Vagina (tissue), 2 donors: ENCODE measurements at regions not wholly inside any gene's neighbourhood (a gene's known extent, or its start where the extent isn't known, plus 50 kb on each side); places are given as distances from the start of the nearest gene placed in this dataset.

ENCODE experiments used
- POLR2A ChIP-seq, 2 donors: fragments of 450-650 bp; IDR thresholded peaks; one replicate each; pipeline ENCODE4 v1.6.1; 2017; ENCODE audit warnings: antibody characterized with exemption in 2 of 2, mild to moderate bottlenecking in 2 of 2, moderate library complexity in 2 of 2
- POLR2AphosphoS5 ChIP-seq, 2 donors: sonication (generic); formaldehyde crosslinking; IDR thresholded peaks; one replicate each; pipeline ENCODE4 v1.9.0; 2017; ENCODE audit warnings: antibody characterized with exemption in 2 of 2, mild to moderate bottlenecking in 2 of 2, low read depth in 1 of 2; ENCODE audit not compliant: insufficient read depth in 1 of 2
- TF ChIP-seq, protein P1 (sequence below), 3 experiments: fragments of 450-650 bp in 2 of 3; fragments of 200-600 bp in 1 of 3; sonication (generic) in 1 of 3; IDR thresholded peaks; one replicate each; pipeline ENCODE4 v1.5.1; 2017 to 2019; ENCODE audit warnings: antibody characterized with exemption in 3 of 3, mild to moderate bottlenecking in 2 of 3, moderate library complexity in 2 of 3

DNA sequence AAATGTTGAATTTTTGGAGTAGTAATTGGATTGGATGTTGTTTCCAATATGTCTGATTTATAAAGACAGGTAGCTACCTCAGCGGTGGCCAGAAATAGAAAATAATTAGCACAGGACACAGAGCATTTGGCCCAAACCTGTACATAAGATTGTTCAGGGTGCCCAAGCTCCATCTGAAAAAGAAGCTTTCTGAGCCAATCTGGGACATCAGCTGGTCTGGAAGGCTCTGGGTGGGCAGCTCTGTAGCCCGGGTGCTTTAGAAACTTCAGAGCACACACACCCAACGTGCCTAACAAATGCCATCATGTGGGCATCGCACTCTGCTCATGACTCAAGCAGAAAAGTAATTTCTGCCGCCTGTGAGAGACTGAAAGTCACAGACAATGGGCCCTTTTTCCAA, 460.7 kb downstream of the ICE1 start:
- TF ChIP-seq POLR2A (IDR thresholded peaks at IDR 0.05) (no peak), POLR2AphosphoS5 (IDR thresholded peaks at IDR 0.05; ENCODE audit: insufficient read depth in 1 of 2, low read depth in 1 of 2) (no peak)
- TF ChIP-seq, protein P1, sequence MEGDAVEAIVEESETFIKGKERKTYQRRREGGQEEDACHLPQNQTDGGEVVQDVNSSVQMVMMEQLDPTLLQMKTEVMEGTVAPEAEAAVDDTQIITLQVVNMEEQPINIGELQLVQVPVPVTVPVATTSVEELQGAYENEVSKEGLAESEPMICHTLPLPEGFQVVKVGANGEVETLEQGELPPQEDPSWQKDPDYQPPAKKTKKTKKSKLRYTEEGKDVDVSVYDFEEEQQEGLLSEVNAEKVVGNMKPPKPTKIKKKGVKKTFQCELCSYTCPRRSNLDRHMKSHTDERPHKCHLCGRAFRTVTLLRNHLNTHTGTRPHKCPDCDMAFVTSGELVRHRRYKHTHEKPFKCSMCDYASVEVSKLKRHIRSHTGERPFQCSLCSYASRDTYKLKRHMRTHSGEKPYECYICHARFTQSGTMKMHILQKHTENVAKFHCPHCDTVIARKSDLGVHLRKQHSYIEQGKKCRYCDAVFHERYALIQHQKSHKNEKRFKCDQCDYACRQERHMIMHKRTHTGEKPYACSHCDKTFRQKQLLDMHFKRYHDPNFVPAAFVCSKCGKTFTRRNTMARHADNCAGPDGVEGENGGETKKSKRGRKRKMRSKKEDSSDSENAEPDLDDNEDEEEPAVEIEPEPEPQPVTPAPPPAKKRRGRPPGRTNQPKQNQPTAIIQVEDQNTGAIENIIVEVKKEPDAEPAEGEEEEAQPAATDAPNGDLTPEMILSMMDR (IDR thresholded peaks at IDR 0.05), result no peak
